SK-N-SH (cell line): ENCODE measurements at regions not wholly inside any gene's neighbourhood (a gene's known extent, or its start where the extent isn't known, plus 50 kb on each side); places are given as distances from the start of the nearest gene placed in this dataset.

Experiments
- CTCF ChIA-PET: fragments of 300-600, 350-600 bp; formaldehyde crosslinking; extraction: SDS; loops from one replicate; lab custom pipeline; 2021; lab: Yijun Ruan, JAX
- POLR2A ChIA-PET: fragments of 350-600 bp; sonication (Branson Sonifier 250); formaldehyde crosslinking; extraction: SDS; loops from one replicate; lab custom pipeline; 2020; ENCODE audit warnings: antibody characterized with exemption, inconsistent platforms; lab: Yijun Ruan, JAX
- DNase-seq: peaks from one replicate; pipeline ENCODE4 v3.0.0; 2012
- H2AFZ ChIP-seq: fragments of 200-600 bp; sonication (generic); 2 replicates; pipeline ENCODE4 v1.8.1; 2016; ENCODE audit warnings: antibody characterized with exemption, mild to moderate bottlenecking, low read depth
- H3F3A ChIP-seq: fragments of 200-600 bp; sonication (generic); replicated peaks from 2 replicates; pipeline ENCODE3; 2016; ENCODE audit warnings: antibody characterized with exemption, mild to moderate bottlenecking; ENCODE audit not compliant: insufficient read depth
- H3K27ac ChIP-seq, 2 experiments: fragments of 200-500 bp in 1 of 2; fragments of 200-600 bp in 1 of 2; sonication (Bioruptor generic) in 1 of 2; sonication (generic), shearing (Covaris generic) in 1 of 2; 2 replicates each; pipeline versions ENCODE4 v1.5.1 to v1.6.1; 2014 to 2016; ENCODE audit warnings: low read depth in 2 of 2, inconsistent platforms in 1 of 2, low read length in 1 of 2, mild to moderate bottlenecking in 1 of 2, mixed read lengths in 1 of 2
- H3K27me3 ChIP-seq: fragments of 200-600 bp; sonication (generic), shearing (Covaris generic); 2 replicates; pipeline ENCODE4 v1.6.1; 2016; ENCODE audit warnings: mixed run types; ENCODE audit not compliant: insufficient read depth
- H3K36me3 ChIP-seq, 2 experiments: fragments of 200-500 bp in 1 of 2; fragments of 200-600 bp in 1 of 2; sonication (Bioruptor generic) in 1 of 2; sonication (generic) in 1 of 2; replicated peaks in 1 of 2; 2 replicates each; pipeline versions ENCODE3 to v1.5.1; 2014 to 2016; ENCODE audit warnings: low read length in 1 of 2, mild to moderate bottlenecking in 1 of 2; ENCODE audit not compliant: insufficient read depth in 2 of 2, control insufficient read depth in 1 of 2
- H3K4me1 ChIP-seq, 2 experiments: fragments of 200-500 bp in 1 of 2; fragments of 200-600 bp in 1 of 2; sonication (Bioruptor generic) in 1 of 2; sonication (generic), shearing (Covaris generic) in 1 of 2; 2 replicates each; pipeline versions ENCODE4 v1.5.1 to v1.6.1; 2014 to 2016; ENCODE audit warnings: low read depth in 1 of 2, low read length in 1 of 2, mixed run types in 1 of 2; ENCODE audit not compliant: insufficient read depth in 2 of 2, control insufficient read depth in 1 of 2
- H3K4me2 ChIP-seq: fragments of 200-600 bp; sonication (generic), shearing (Covaris generic); 2 replicates; pipeline ENCODE4 v1.6.1; 2017; ENCODE audit warnings: mixed run types
- H3K4me3 ChIP-seq, 2 experiments: fragments of 200-500 bp in 1 of 2; fragments of 200-600 bp in 1 of 2; sonication (Bioruptor generic) in 1 of 2; sonication (generic), shearing (Covaris generic) in 1 of 2; 2 replicates each; pipeline versions ENCODE4 v1.5.1 to v1.8.1; 2014 to 2016; ENCODE audit warnings: low read depth in 2 of 2, inconsistent platforms in 1 of 2, low read length in 1 of 2, mild to moderate bottlenecking in 1 of 2, mixed read lengths in 1 of 2, moderate library complexity in 1 of 2
- H3K79me2 ChIP-seq: fragments of 200-600 bp; sonication (generic); 2 replicates; pipeline ENCODE4 v1.8.1; 2017; ENCODE audit warnings: mild to moderate bottlenecking; ENCODE audit not compliant: insufficient read depth
- H3K9ac ChIP-seq: fragments of 200-600 bp; sonication (generic); 2 replicates; pipeline ENCODE4 v1.6.1; 2017; ENCODE audit warnings: mixed run types
- H3K9me2 ChIP-seq: fragments of 200-600 bp; sonication (generic); 2 replicates; pipeline ENCODE4 v1.6.1; 2017; ENCODE audit warnings: mixed run types
- H3K9me3 ChIP-seq: fragments of 200-600 bp; sonication (generic); 2 replicates; pipeline ENCODE4 v1.6.1; 2017; ENCODE audit warnings: mixed run types, mild to moderate bottlenecking, moderate library complexity
- H4K20me1 ChIP-seq: fragments of 200-600 bp; sonication (generic); 2 replicates; pipeline ENCODE4 v1.6.1; 2017; ENCODE audit warnings: mild to moderate bottlenecking, mixed run types; ENCODE audit not compliant: insufficient read depth
- EP300 ChIP-seq, 2 experiments: IDR thresholded peaks; 2 replicates each; pipeline versions ENCODE4 v1.4.0 to v1.6.1; 2012; ENCODE audit warnings: borderline replicate concordance in 1 of 2, low read depth in 1 of 2, low read length in 1 of 2
- FOSL2 ChIP-seq: IDR thresholded peaks from 2 replicates; pipeline ENCODE4 v1.4.0; 2012; ENCODE audit warnings: low read depth, mild to moderate bottlenecking, moderate library complexity, borderline replicate concordance
- FOXJ3 ChIP-seq: sonication (generic); formaldehyde crosslinking; IDR thresholded peaks from 2 replicates; pipeline ENCODE4 v1.5.1; 2020; ENCODE audit warnings: mild to moderate bottlenecking, missing genetic modification reagents
- FOXM1 ChIP-seq: IDR thresholded peaks from 2 replicates; pipeline ENCODE4 v1.4.0; 2012; ENCODE audit warnings: low read depth, mild to moderate bottlenecking
- GATA2 ChIP-seq: sonication (generic); formaldehyde crosslinking; IDR thresholded peaks from 2 replicates; pipeline ENCODE4 v1.5.0; 2020; ENCODE audit warnings: mild to moderate bottlenecking, missing genetic modification reagents
- JUND ChIP-seq: IDR thresholded peaks from 2 replicates; pipeline ENCODE4 v1.4.0; 2012
- NFIC ChIP-seq: IDR thresholded peaks from 2 replicates; pipeline ENCODE4 v1.4.0; 2012; ENCODE audit warnings: borderline replicate concordance
- RCOR1 ChIP-seq: fragments of 150-350 bp; IDR thresholded peaks from 2 replicates; pipeline ENCODE4 v1.6.1; 2017; ENCODE audit warnings: antibody characterized with exemption, low read length
- RFX5 ChIP-seq: IDR thresholded peaks from 2 replicates; pipeline ENCODE4 v1.6.1; 2012; ENCODE audit warnings: mild to moderate bottlenecking, improper control_type of control experiment, low read length
- SIN3A ChIP-seq: IDR thresholded peaks from 2 replicates; pipeline ENCODE4 v1.6.1; 2012; ENCODE audit warnings: low read depth, mild to moderate bottlenecking, low read length, moderate library complexity, borderline replicate concordance
- SMC3 ChIP-seq: IDR thresholded peaks from 2 replicates; pipeline ENCODE4 v1.6.1; 2012; ENCODE audit warnings: low read depth, low read length, improper control_type of control experiment
- WGBS: methylation state at CpG from one replicate; pipeline ENCODE4 v1.1.6; 2017; ENCODE audit warnings: low lambda C conversion rate; 5-methylcytosine and 5-hydroxymethylcytosine counted together
- TF ChIP-seq, protein P1 (sequence below): IDR thresholded peaks from 2 replicates; pipeline ENCODE4 v1.4.0; 2012; ENCODE audit warnings: low read depth, borderline replicate concordance
- TF ChIP-seq, protein P2 (sequence below): IDR thresholded peaks from 2 replicates; pipeline ENCODE4 v1.6.1; 2012; ENCODE audit warnings: mild to moderate bottlenecking, low read depth, low read length, moderate library complexity
- TF ChIP-seq, protein P3 (sequence below): fragments of 150-350 bp; IDR thresholded peaks from 2 replicates; pipeline ENCODE4 v1.6.1; 2016; ENCODE audit warnings: mild to moderate bottlenecking, low read depth, low read length
- TF ChIP-seq, protein P4 (sequence below): IDR thresholded peaks from 2 replicates; pipeline ENCODE4; 2012

DNA sequence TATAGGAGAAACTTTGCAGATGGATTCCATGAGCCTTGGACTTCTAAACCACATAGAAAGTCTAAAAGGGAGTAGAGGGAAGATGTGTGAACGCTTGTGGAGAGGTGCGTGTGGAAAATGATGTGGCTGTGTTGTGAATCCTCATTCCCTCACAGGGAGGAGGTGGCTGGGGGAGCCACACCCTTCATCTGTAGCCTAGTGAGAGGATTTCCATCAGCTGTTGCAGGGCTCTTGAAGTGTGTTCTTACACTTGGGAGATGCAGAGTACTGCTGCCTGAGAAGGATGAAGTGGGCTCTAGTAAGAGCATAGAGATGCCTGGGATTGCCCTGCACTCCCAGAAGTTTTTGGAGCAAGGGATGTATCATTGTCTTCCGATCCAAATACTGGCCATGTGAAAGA, 279.6 kb downstream of the QKI start (continued):
- TF ChIP-seq, protein P1, sequence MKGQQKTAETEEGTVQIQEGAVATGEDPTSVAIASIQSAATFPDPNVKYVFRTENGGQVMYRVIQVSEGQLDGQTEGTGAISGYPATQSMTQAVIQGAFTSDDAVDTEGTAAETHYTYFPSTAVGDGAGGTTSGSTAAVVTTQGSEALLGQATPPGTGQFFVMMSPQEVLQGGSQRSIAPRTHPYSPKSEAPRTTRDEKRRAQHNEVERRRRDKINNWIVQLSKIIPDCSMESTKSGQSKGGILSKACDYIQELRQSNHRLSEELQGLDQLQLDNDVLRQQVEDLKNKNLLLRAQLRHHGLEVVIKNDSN: no peak
- no peak for TF ChIP-seq GATA2 (CRISPR knock-in tag)
- TF ChIP-seq JUND: no peak
- no peak for TF ChIP-seq RFX5

DNA sequence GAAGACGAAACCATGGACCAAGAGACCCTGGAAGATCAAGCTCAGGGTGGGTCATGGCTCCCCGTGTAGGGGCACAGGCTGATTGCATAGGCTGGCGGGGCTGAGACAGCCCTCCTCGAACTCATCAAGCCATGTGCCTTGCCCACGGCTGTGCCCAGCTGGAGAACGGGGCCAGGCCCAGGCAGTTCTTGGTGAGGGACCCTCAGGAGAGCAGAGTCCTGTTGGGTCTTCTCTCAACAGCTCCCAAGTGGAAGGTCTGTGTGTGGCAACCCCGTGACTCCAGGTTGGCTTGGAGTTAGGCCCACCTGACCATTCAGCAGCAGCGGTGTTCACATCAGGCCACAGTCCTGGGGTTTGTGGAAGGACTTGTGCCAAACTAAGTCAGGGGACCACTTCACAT, 276.5 kb downstream of the QKI start:
- no peak overlapping the region for H3K27ac ChIP-seq
- TF ChIP-seq FOSL2 (no peak), FOXM1 (no peak), NFIC (no peak), SIN3A (no peak), FOXJ3 (CRISPR knock-in tag) (no peak), RCOR1 (no peak), EP300 (IDR thresholded peaks at IDR 0.05; ENCODE audit: borderline replicate concordance in 1 of 2, low read depth in 1 of 2, low read length in 1 of 2) (no peak), SMC3 (no peak)
- TF ChIP-seq, protein P2, sequence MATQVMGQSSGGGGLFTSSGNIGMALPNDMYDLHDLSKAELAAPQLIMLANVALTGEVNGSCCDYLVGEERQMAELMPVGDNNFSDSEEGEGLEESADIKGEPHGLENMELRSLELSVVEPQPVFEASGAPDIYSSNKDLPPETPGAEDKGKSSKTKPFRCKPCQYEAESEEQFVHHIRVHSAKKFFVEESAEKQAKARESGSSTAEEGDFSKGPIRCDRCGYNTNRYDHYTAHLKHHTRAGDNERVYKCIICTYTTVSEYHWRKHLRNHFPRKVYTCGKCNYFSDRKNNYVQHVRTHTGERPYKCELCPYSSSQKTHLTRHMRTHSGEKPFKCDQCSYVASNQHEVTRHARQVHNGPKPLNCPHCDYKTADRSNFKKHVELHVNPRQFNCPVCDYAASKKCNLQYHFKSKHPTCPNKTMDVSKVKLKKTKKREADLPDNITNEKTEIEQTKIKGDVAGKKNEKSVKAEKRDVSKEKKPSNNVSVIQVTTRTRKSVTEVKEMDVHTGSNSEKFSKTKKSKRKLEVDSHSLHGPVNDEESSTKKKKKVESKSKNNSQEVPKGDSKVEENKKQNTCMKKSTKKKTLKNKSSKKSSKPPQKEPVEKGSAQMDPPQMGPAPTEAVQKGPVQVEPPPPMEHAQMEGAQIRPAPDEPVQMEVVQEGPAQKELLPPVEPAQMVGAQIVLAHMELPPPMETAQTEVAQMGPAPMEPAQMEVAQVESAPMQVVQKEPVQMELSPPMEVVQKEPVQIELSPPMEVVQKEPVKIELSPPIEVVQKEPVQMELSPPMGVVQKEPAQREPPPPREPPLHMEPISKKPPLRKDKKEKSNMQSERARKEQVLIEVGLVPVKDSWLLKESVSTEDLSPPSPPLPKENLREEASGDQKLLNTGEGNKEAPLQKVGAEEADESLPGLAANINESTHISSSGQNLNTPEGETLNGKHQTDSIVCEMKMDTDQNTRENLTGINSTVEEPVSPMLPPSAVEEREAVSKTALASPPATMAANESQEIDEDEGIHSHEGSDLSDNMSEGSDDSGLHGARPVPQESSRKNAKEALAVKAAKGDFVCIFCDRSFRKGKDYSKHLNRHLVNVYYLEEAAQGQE: no peak
- TF ChIP-seq, protein P3, sequence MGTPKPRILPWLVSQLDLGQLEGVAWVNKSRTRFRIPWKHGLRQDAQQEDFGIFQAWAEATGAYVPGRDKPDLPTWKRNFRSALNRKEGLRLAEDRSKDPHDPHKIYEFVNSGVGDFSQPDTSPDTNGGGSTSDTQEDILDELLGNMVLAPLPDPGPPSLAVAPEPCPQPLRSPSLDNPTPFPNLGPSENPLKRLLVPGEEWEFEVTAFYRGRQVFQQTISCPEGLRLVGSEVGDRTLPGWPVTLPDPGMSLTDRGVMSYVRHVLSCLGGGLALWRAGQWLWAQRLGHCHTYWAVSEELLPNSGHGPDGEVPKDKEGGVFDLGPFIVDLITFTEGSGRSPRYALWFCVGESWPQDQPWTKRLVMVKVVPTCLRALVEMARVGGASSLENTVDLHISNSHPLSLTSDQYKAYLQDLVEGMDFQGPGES: no peak
- TF ChIP-seq, protein P4, sequence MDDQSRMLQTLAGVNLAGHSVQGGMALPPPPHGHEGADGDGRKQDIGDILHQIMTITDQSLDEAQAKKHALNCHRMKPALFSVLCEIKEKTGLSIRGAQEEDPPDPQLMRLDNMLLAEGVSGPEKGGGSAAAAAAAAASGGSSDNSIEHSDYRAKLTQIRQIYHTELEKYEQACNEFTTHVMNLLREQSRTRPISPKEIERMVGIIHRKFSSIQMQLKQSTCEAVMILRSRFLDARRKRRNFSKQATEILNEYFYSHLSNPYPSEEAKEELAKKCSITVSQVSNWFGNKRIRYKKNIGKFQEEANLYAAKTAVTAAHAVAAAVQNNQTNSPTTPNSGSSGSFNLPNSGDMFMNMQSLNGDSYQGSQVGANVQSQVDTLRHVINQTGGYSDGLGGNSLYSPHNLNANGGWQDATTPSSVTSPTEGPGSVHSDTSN: no peak
- TF ChIP-seq, protein P1: no peak
- TF ChIP-seq, all 33 proteins: peak for 0
- 28% methylated on average over 3 of the region's 8 CpGs for WGBS
- POLR2A ChIA-PET: no interaction called here
- H3K9me2 ChIP-seq: no peaks in the 10 kb centered on the region
- no peaks in the 10 kb centered on the region for H4K20me1 ChIP-seq
- no peaks in the 10 kb centered on the region for H3K36me3 ChIP-seq
- no peak overlapping the region for H3K4me2 ChIP-seq
- DNase-seq: no peak
- H2AFZ ChIP-seq: no peak overlapping the region
- H3K9me3 ChIP-seq: no peaks in the 10 kb centered on the region
- no peaks in the 10 kb centered on the region for H3F3A ChIP-seq
- no peaks in the 10 kb centered on the region for H3K79me2 ChIP-seq
- H3K27me3 ChIP-seq: no peaks in the 10 kb centered on the region
- peaks cover 0 to 5% of the 10 kb centered on the region in 2 experiments; a peak in 1 of 4 replicates for H3K4me1 ChIP-seq
- CTCF ChIA-PET: no interaction called here
- H3K9ac ChIP-seq: no peak overlapping the region
- no peak overlapping the region for H3K4me3 ChIP-seq
